Smooth muscle cell (in vitro differentiated cells): ENCODE measurements at regions not wholly inside any gene's neighbourhood (a gene's known extent, or its start where the extent isn't known, plus 50 kb on each side); places are given as distances from the start of the nearest gene placed in this dataset.

Experiments used
- DNase-seq: peaks from one replicate; lab custom pipeline; 2025; ENCODE audit not compliant: unreplicated experiment; lab: John Stamatoyannopoulos, UW
- H2AFZ ChIP-seq: fragments of 200-600 bp; sonication (generic); 2 replicates; pipeline ENCODE4 v1.6.0; 2016; ENCODE audit warnings: antibody characterized with exemption, low read depth, mild to moderate bottlenecking
- H3F3A ChIP-seq: fragments of 200-600 bp; sonication (generic); 2 replicates; pipeline ENCODE4 v1.6.0; 2017; ENCODE audit warnings: antibody characterized with exemption, low read depth
- H3K27ac ChIP-seq: fragments of 200-600 bp; sonication (generic); 2 replicates; pipeline ENCODE4 v1.5.1; 2016; ENCODE audit warnings: low read depth, mild to moderate bottlenecking
- H3K27me3 ChIP-seq: fragments of 200-600 bp; sonication (generic); 2 replicates; pipeline ENCODE4 v1.6.1; 2016; ENCODE audit warnings: low read depth, mild to moderate bottlenecking
- H3K36me3 ChIP-seq: fragments of 200-600 bp; sonication (generic); 2 replicates; pipeline ENCODE4 v1.5.1; 2016; ENCODE audit warnings: low read depth
- H3K4me1 ChIP-seq: fragments of 200-600 bp; sonication (generic); 2 replicates; pipeline ENCODE4 v1.5.1; 2016; ENCODE audit warnings: low read depth
- H3K4me2 ChIP-seq: fragments of 200-600 bp; sonication (generic); 2 replicates; pipeline ENCODE4 v1.6.0; 2016; ENCODE audit warnings: mild to moderate bottlenecking
- H3K4me3 ChIP-seq: fragments of 200-600 bp; sonication (generic); 2 replicates; pipeline ENCODE4 v1.5.1; 2016; ENCODE audit warnings: mild to moderate bottlenecking
- H3K79me2 ChIP-seq: fragments of 200-600 bp; sonication (generic); 2 replicates; pipeline ENCODE4 v1.6.0; 2016; ENCODE audit warnings: low read depth, mild to moderate bottlenecking
- H3K9ac ChIP-seq: fragments of 200-600 bp; sonication (generic); 2 replicates; pipeline ENCODE4 v1.6.0; 2016; ENCODE audit warnings: low read depth
- H3K9me3 ChIP-seq: fragments of 200-600 bp; sonication (generic); replicated peaks from 2 replicates; pipeline ENCODE4 v1.5.1; 2016; ENCODE audit warnings: low read depth
- H4K20me1 ChIP-seq: fragments of 200-600 bp; sonication (generic); 2 replicates; pipeline ENCODE4 v1.6.0; 2016; ENCODE audit warnings: low read depth
- WGBS: methylation state at CpG from one replicate; pipeline ENCODE4 v1.1.7; 2016; ENCODE audit warnings: low lambda C conversion rate; 5-methylcytosine and 5-hydroxymethylcytosine counted together
- TF ChIP-seq, protein P1 (sequence below): fragments of 200-600 bp; sonication (generic); IDR thresholded peaks from 2 replicates; pipeline ENCODE4 v1.5.1; 2017; ENCODE audit warnings: borderline replicate concordance, mild to moderate bottlenecking, antibody characterized with exemption; ENCODE audit not compliant: insufficient read depth, poor library complexity, severe bottlenecking

- no peaks in the 10 kb centered on the region for H3K9me3 ChIP-seq
- peak overlapping the region; percentile 59 for H2AFZ ChIP-seq
- no peak for DNase-seq
- H3K79me2 ChIP-seq: no peaks in the 10 kb centered on the region
- H3K36me3 ChIP-seq: no peaks in the 10 kb centered on the region
- TF ChIP-seq, protein P1, sequence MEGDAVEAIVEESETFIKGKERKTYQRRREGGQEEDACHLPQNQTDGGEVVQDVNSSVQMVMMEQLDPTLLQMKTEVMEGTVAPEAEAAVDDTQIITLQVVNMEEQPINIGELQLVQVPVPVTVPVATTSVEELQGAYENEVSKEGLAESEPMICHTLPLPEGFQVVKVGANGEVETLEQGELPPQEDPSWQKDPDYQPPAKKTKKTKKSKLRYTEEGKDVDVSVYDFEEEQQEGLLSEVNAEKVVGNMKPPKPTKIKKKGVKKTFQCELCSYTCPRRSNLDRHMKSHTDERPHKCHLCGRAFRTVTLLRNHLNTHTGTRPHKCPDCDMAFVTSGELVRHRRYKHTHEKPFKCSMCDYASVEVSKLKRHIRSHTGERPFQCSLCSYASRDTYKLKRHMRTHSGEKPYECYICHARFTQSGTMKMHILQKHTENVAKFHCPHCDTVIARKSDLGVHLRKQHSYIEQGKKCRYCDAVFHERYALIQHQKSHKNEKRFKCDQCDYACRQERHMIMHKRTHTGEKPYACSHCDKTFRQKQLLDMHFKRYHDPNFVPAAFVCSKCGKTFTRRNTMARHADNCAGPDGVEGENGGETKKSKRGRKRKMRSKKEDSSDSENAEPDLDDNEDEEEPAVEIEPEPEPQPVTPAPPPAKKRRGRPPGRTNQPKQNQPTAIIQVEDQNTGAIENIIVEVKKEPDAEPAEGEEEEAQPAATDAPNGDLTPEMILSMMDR: no peak
- H3K27me3 ChIP-seq: no peaks in the 10 kb centered on the region
- H3K9ac ChIP-seq: peak overlapping the region; percentile 36
- H3K4me2 ChIP-seq: peak overlapping the region; percentile 50
- no peaks in the 10 kb centered on the region for H3F3A ChIP-seq
- no peaks in the 10 kb centered on the region for H4K20me1 ChIP-seq
- no peaks in the 10 kb centered on the region for H3K4me1 ChIP-seq
- 8% methylated on average over 8 of the region's 8 CpGs for WGBS
- no peak overlapping the region for H3K4me3 ChIP-seq
- peak overlapping the region; percentile 70 for H3K27ac ChIP-seq
Observed at GRCh38 chr2:67561457-67561965, 164.4 kb downstream of the ETAA1 start.

GRCh38 chr2:67564076-67564475, 166.9 kb downstream of the ETAA1 start:
- Histone ChIP-seq H3F3A (no peaks in the 10 kb centered on the region), H4K20me1 (no peaks in the 10 kb centered on the region), H3K27me3 (no peaks in the 10 kb centered on the region), H2AFZ (no peak overlapping the region), H3K9ac (no peak overlapping the region), H3K79me2 (no peaks in the 10 kb centered on the region), H3K4me3 (no peak overlapping the region), H3K4me2 (no peak overlapping the region), H3K9me3 (no peaks in the 10 kb centered on the region), H3K4me1 (no peaks in the 10 kb centered on the region), H3K36me3 (no peaks in the 10 kb centered on the region), H3K27ac (no peak overlapping the region)
- TF ChIP-seq, protein P1: no peak
- DNase-seq: no peak
- WGBS: 85% methylated on average over 3 of the region's 3 CpGs

GRCh38 chr2:67564626-67565025, 167.5 kb downstream of the ETAA1 start:
- Histone ChIP-seq H3K27me3 (no peaks in the 10 kb centered on the region), H3K9me3 (no peaks in the 10 kb centered on the region), H3K9ac (no peak overlapping the region), H3F3A (no peaks in the 10 kb centered on the region), H3K79me2 (no peaks in the 10 kb centered on the region), H2AFZ (no peak overlapping the region), H3K4me2 (no peak overlapping the region), H3K36me3 (no peaks in the 10 kb centered on the region), H4K20me1 (no peaks in the 10 kb centered on the region), H3K4me3 (no peak overlapping the region), H3K27ac (peak overlapping the region; percentile 70), H3K4me1 (no peaks in the 10 kb centered on the region)
- 80% methylated on average over 3 of the region's 3 CpGs for WGBS
- DNase-seq: no peak
- TF ChIP-seq, protein P1: no peak

DNA sequence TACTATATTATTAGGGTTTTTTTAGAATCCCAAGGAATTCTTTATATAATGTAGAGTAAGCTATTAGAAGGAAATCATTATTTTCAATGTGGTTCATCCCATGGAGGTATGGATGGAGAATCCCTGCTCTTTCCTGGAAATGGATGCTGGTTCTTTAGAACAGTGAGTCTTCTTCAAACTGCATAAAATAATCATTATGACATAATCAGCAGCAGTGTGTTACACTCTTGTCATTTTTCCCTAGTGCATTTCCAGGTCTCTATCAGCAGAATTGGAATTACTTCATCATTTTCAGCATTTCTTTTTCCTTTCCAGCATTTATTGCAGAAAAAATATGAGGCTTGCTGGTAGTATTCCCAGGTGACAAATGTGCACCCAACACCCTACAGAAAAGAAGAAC, 168.1 kb downstream of the ETAA1 start:
- TF ChIP-seq, protein P1: no peak
- Histone ChIP-seq H3K36me3 (no peaks in the 10 kb centered on the region), H3K79me2 (no peaks in the 10 kb centered on the region), H3K4me2 (peak overlapping the region; percentile 9), H3K4me1 (no peaks in the 10 kb centered on the region), H3F3A (no peaks in the 10 kb centered on the region), H2AFZ (no peak overlapping the region), H3K9me3 (no peaks in the 10 kb centered on the region), H3K27me3 (no peaks in the 10 kb centered on the region), H3K4me3 (no peak overlapping the region), H3K27ac (peak overlapping the region; percentile 70), H3K9ac (no peak overlapping the region), H4K20me1 (no peaks in the 10 kb centered on the region)
- no peak for DNase-seq
